Nucleus accumbens (tissue), 56 donors: ENCODE measurements at regions not wholly inside any gene's neighbourhood (a gene's known extent, or its start where the extent isn't known, plus 50 kb on each side); places are given as distances from the start of the nearest gene placed in this dataset.
"Not testable (repeated sequence)": the region's sequence is repeated elsewhere in the genome, so short reads cannot be mapped to it uniquely, and the experiment has no call there.

Experiments used
- DNase-seq, 56 donors: peaks; one replicate each; lab custom pipeline; 2025; lab: John Stamatoyannopoulos, UW

- DNase-seq: no peak
Observed at GRCh38 chr11:45000918-45001317, 50.2 kb upstream of the TP53I11 start.

- DNase-seq: no peak
Observed at GRCh38 chr11:45001466-45002165, 50.9 kb upstream of the TP53I11 start.

- no peak for DNase-seq
Observed at GRCh38 chr11:45005106-45005505, 54.4 kb upstream of the TP53I11 start.

- DNase-seq: no peak
Observed at GRCh38 chr11:45007011-45007410, 56.3 kb upstream of the TP53I11 start.

- not testable (repeated sequence) for DNase-seq
Observed at GRCh38 chr11:45015983-45016382, 65.3 kb upstream of the TP53I11 start.

- DNase-seq: not testable (repeated sequence)
Observed at GRCh38 chr11:45016446-45016845, 65.8 kb upstream of the TP53I11 start.

- no peak for DNase-seq
Observed at GRCh38 chr11:45017329-45017728, 66.6 kb upstream of the TP53I11 start.

GRCh38 chr11:45021001-45021400 lies 70.3 kb upstream of the TP53I11 start:
- DNase-seq: peak in 3 of 56 donors; percentile 7 to 18 (median 16)

GRCh38 chr11:45021692-45022141 lies 71.0 kb upstream of the TP53I11 start:
- DNase-seq: peak in 6 of 56 donors; percentile 5 to 32 (median 15)

- no peak for DNase-seq
Observed at GRCh38 chr11:45022294-45023064, 71.8 kb upstream of the TP53I11 start.

- DNase-seq: no peak
Observed at GRCh38 chr11:45023065-45023365, 72.3 kb upstream of the TP53I11 start.

- DNase-seq: no peak
Observed at GRCh38 chr11:45024316-45024715, 73.6 kb upstream of the TP53I11 start.

- DNase-seq: no peak
Observed at GRCh38 chr11:45024846-45025588, 74.3 kb upstream of the TP53I11 start.

- peak in 19 of 56 donors; percentile 10 to 58 (median 27) for DNase-seq
Observed at GRCh38 chr11:45025716-45026492, 75.2 kb upstream of the TP53I11 start.

GRCh38 chr11:45026835-45027234 lies 76.2 kb upstream of the TP53I11 start:
- DNase-seq: peak in 4 of 56 donors; percentile 17 to 43 (median 30)

- no peak for DNase-seq
Observed at GRCh38 chr11:45027312-45027711, 76.6 kb upstream of the TP53I11 start.

GRCh38 chr11:45028911-45029682 lies 78.4 kb upstream of the TP53I11 start:
- no peak for DNase-seq

GRCh38 chr11:45030778-45031177 lies 80.1 kb upstream of the TP53I11 start:
- no peak for DNase-seq

- no peak for DNase-seq
Observed at GRCh38 chr11:45031912-45032519, 81.3 kb upstream of the TP53I11 start.
